HG02623 (cell line): ENCODE measurements at regions not wholly inside any gene's neighbourhood (a gene's known extent, or its start where the extent isn't known, plus 50 kb on each side); places are given as distances from the start of the nearest gene placed in this dataset.
"Not testable (repeated sequence)": the region's sequence is repeated elsewhere in the genome, so short reads cannot be mapped to it uniquely, and the experiment has no call there.

Experiments used
- ATAC-seq: cut with Tn5 transposase; IDR thresholded peaks from one replicate; pipeline ENCODE4 v1.9.1; 2021; ENCODE audit warnings: moderate library complexity; ENCODE audit not compliant: unreplicated experiment

DNA sequence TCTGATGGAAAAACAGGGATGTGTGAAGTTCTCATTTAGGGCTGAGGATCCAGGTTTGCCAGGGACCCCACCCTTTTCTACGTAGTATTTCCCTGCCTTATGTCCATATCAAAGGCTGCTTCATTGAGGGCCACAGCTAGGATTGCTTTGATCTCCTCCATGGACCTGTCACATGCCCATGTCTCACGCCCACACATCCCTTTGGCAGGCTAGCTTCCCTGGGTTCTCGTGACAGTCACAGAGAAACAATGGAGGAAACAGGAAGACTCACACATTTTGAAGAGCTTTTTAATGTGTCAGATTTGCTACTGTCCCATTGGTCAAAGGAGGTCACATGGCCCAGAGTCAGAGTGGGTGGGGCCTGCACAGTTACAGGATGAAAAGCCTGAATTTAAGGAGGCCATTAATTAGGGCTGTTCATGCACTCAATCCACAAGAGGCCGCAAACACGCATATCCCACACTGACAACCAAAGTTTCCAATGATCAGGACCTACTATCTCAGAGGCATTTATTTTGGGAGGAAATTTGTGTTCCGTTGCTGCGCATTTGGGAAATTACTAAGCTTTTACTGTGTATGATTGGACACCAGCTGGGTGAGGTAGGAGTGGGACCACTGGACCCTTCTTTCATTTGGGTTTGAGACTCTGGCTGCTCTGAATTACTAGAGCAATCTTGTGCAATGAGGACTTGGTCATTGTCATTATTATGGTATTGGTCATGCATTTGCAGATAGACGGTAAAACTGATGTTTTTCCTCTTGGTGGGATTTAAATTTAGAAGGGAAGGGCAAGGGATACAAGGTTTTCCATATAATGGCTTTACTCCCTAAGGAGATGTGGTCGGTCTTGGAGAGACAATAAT lies 266.2 kb downstream of the KTN1 start:
- no peak for ATAC-seq

DNA sequence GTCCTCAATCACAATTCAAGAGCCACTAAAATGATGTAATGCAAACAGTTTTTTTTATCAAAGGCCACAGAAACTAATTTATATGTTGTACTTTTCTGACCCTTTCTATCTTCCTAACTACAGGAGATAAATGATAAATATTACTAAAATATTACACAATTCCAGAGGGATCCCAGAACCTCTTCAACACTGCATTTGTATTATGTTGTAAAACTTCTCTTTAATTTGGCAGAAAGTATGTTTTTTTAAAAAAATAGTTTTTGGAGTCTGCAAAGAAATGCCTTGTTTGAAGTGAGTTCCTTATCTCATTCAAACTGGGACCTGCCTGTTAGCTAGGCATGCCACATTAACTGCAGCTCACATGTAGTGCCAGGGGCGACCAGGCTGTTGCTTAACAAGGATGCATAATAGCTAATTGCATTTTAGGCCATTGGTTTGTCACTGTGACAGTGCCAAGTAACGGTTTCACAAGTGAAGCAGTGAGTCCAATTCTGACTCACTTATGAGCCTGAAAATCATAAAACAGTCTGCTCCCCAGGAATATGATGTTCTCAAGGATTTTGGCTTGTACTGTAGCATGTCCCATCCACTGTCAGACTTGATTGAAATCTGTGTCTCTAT lies 266.9 kb downstream of the KTN1 start:
- ATAC-seq: no peak

- ATAC-seq: no peak
Measured at GRCh38 chr14:55847766-55848165, 267.8 kb downstream of the KTN1 start.

DNA sequence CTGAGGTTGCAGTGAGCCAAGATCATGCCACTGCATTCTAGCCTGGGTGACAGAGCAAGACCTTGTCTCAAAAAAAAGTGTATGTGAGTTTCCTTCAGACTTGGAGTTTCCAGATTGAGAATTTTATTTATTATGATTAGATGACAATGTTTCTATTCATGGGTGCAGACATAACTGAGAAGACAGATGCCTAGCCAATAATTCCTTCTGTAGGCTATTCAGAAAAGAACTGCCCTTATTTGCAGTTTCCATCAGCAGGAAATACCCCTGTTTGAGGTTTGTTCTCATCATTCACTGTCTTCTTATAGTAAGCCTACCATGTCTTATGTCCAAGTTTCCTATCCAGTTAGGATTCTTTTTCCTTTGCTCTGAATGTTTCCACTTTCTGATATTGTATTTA lies 269.0 kb downstream of the KTN1 start:
- no peak for ATAC-seq

GRCh38 chr14:55849833-55850232 lies 268.4 kb upstream of the PELI2 start:
- ATAC-seq: no peak

DNA sequence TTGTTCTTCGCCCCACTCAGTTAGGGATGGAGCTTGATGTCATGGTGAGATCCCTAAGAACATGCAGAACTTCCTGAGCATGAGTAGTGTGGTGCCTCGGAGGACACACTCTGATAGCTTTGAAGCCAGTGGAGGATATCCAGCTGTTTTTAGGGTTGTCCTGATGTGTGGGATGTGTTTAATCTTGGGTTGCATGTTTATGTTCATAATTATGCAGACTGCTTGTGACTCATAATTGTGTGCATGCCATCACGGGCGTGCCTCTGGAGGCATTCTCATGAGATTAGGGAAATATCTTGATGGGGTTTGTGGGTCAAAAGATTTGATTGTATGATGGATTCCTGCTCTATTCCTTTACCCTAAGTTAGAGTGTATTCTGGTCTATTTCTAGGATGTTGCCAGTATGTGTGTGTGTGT lies 267.4 kb upstream of the PELI2 start:
- no peak for ATAC-seq

GRCh38 chr14:55851301-55851700 lies 266.9 kb upstream of the PELI2 start:
- ATAC-seq: no peak

DNA sequence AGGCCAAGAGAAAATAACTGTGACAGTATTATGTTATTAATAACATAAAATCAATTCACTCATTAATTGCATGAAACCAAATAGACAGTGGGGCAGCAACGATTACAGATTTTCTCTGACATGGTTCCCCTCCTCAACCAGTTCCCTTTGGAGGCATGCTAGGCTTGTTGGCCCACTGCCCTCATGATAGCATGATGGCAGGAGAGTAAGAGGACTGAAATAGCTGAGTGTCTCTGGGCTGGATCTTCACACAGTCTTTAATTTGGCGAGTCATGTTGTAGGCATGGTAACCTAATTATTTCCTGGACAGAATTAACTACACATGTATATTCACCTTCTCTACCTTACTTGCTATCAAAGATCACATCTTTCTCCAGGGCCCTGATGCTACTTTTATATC lies 266.2 kb upstream of the PELI2 start:
- no peak for ATAC-seq

GRCh38 chr14:55855751-55856150 lies 262.5 kb upstream of the PELI2 start:
- no peak for ATAC-seq

DNA sequence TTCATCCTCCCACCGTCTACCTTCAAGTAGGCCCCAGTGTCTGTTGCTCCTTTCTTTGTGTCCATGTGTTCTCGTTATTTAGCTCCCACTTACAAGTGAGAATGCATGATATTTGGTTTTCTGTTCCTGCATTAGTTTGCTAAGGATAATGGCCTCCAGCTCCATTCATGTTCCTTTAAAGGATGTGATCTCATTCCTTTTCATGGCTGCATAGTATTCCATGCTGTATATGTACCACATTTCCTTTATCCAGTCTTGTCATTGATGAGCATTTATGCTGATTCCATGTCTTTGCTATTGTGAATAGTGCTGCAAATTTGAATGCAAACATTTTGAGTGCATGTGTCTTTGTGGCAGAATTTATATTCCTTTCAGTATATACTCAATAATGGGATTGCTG lies 259.6 kb upstream of the PELI2 start:
- no peak for ATAC-seq

GRCh38 chr14:55861561-55861960 lies 256.6 kb upstream of the PELI2 start:
- not testable (repeated sequence) for ATAC-seq

- ATAC-seq: no peak
Measured at GRCh38 chr14:55864890-55865655, 253.1 kb upstream of the PELI2 start.

DNA sequence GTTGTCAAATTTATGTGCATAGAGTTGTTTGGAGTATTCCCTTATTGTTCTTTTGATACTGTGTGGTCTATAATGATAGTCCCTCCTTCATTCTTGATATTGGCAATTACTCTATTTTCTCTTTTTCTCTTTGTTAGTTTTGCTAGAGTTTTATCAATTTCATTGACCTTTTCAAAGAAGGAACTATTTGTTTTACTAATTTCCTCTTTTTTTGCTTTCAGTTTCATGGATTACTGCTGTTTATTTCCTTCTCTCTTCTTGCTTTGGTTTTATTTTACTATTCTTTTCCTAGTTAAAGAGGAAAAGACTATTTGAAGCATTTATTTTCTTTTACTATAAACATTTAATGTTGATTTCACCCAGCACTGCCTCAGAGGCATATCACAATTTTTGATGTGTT lies 250.9 kb upstream of the PELI2 start:
- no peak for ATAC-seq

- ATAC-seq: no peak
Measured at GRCh38 chr14:55867719-55868118, 250.5 kb upstream of the PELI2 start.

DNA sequence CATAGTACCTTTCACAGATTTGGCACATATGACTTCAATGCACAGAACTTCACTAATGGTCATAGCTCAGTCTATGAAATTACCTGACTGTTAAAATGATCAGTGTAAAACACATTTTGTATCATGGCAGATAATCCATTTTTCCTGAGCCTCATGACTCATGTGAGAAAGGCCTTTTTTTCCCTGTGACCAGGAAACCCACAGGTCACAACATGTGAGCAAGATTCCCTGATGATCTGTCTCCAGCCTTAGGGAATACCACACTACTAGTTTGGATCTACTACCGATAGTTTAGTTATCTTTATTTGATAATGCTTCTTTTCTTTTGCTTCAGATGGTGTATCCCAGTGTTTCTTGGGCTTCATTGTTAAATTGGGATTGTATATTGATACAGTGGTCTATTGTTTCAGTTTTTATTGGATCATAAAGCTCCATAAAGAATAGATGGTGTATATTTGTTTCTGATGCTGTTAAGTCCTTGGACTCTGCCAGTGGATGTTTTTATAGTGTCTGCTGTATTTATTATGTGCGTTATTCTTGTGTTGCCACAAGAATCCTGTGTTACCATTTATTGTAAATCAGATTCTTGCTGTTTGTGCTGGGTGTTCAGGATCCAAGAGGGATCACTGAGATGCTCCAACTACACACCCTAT lies 248.7 kb upstream of the PELI2 start:
- ATAC-seq: no peak

GRCh38 chr14:55873169-55873568 lies 245.0 kb upstream of the PELI2 start:
- no peak for ATAC-seq

DNA sequence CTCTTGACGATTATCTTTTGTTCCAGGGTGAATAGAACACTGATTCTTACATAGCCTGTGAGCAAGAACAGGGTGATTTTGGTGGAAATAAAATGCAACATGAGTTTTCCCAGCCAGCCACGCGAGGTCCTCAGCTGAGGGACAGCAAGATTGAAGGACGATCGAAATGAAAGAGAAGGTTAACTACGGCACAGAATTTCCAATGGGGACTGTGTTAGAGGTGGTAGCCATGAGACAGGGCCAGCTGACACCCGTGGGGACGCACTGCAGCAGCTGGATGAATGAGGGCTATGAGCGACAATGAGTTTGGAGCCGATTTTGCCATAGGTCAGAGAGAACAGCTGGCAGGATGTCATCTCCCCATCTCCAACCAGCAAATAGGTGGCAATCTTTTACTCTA lies 243.4 kb upstream of the PELI2 start:
- ATAC-seq: no peak

- ATAC-seq: no peak
Measured at GRCh38 chr14:55877942-55878341, 240.3 kb upstream of the PELI2 start.

- no peak for ATAC-seq
Measured at GRCh38 chr14:55881577-55882241, 236.5 kb upstream of the PELI2 start.

DNA sequence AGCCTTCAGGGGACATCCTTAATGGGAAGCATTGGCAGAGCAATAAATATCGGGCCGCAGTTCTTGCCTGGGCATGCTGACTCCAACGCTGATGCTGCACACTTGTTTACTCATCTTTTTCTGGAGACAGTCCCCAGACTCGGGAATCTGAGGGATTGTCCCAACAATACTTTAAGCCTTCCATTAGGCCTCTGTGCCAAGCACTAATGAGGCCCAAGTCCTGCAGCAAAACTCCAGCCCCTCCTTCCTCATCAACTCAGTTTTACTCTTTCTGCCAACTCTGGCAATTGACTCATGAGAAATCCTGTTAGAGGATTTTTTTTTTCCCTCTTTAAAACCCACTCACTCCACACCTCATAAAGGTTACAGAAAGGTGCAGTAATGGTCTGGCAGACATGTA lies 233.4 kb upstream of the PELI2 start:
- no peak for ATAC-seq

DNA sequence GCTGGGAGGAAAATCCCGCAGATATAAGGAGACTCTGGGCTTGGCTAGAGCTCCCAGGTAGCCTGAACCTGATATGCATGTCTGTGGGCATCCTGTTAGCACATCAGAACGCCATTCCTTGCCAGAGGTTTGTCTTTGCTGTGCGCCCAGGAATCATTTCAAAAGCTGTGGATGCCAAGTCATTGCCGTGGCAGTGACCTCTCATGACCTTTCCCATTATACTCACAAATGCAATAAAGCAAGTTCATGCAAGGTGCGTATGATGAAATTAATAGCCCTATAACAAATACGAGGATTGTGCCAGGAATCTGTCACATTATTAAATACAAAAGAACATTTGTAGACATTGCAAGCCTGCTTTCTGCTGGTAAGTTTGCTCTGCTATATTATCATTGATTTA lies 229.1 kb upstream of the PELI2 start:
- ATAC-seq: no peak
